Activated naive CD8-positive, alpha-beta T cell treated with anti-CD3 and anti-CD28 coated beads, Interleukin-2, amount 10 ng/mL, durations not matched to agents 7 days and 5 days (primary cell): ENCODE measurements at regions not wholly inside any gene's neighbourhood (a gene's known extent, or its start where the extent isn't known, plus 50 kb on each side); places are given as distances from the start of the nearest gene placed in this dataset.

ENCODE experiments used
- ATAC-seq: fragments of 150-1000 bp; cut with Tn5 transposase; one replicate; pipeline ENCODE4 v1.10.0; 2021; ENCODE audit warnings: low read depth, moderate library complexity
- POLR2A ChIA-PET: fragments of 350-600 bp; sonication (Branson Sonifier 250); formaldehyde crosslinking; loops from one replicate; lab custom pipeline; 2021; ENCODE audit warnings: antibody characterized with exemption; lab: Charles Lee
- DNase-seq: peaks from one replicate; pipeline ENCODE4 v3.0.0; 2021
- H3K27ac Mint-ChIP-seq: one replicate; pipeline ENCODE4 v1.8.0; 2022; ENCODE audit warnings: mild to moderate bottlenecking, mixed read lengths
- H3K27me3 Mint-ChIP-seq: one replicate; pipeline ENCODE4 v1.8.0; 2022; ENCODE audit warnings: mild to moderate bottlenecking, moderate library complexity, mixed read lengths
- H3K36me3 Mint-ChIP-seq: one replicate; pipeline ENCODE4 v1.8.0; 2021; ENCODE audit warnings: mild to moderate bottlenecking, mixed read lengths
- H3K4me1 Mint-ChIP-seq: one replicate; pipeline ENCODE4 v1.8.0; 2021; ENCODE audit warnings: mixed read lengths
- H3K4me3 Mint-ChIP-seq: one replicate; pipeline ENCODE4 v1.8.0; 2022; ENCODE audit warnings: mild to moderate bottlenecking, moderate library complexity, mixed read lengths
- H3K9me3 Mint-ChIP-seq: one replicate; pipeline ENCODE4 v1.8.0; 2021; ENCODE audit warnings: mixed read lengths

DNA sequence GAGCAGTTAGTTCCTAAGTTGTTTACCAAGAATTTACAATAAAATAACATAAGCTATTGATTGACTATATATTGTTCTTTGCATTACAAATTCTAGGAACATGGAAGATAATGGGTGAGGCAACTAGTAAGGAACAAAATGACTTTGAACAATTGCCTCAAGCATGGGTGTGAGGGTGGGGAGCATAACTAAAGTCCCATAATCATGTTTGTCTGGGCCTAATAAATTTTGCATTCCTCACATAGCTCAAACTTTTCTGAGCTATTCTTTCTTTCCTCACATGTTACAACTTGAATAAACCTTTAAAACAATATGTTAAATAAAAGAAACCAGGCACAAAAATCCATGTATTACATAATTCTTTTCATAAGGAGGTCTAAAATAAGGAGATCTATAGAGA, 1066.1 kb downstream of the NR2F1-AS1 start:
- H3K36me3 Mint-ChIP-seq = no peaks in the 10 kb centered on the region
- DNase-seq (no peak), ATAC-seq (no peak)
- H3K4me3 Mint-ChIP-seq = no peak overlapping the region
- no peaks in the 10 kb centered on the region for H3K27me3 Mint-ChIP-seq
- peaks cover 6% of the 10 kb centered on the region for H3K9me3 Mint-ChIP-seq
- POLR2A ChIA-PET = no interaction called here
- no peaks in the 10 kb centered on the region for H3K4me1 Mint-ChIP-seq
- H3K27ac Mint-ChIP-seq = no peak overlapping the region

DNA sequence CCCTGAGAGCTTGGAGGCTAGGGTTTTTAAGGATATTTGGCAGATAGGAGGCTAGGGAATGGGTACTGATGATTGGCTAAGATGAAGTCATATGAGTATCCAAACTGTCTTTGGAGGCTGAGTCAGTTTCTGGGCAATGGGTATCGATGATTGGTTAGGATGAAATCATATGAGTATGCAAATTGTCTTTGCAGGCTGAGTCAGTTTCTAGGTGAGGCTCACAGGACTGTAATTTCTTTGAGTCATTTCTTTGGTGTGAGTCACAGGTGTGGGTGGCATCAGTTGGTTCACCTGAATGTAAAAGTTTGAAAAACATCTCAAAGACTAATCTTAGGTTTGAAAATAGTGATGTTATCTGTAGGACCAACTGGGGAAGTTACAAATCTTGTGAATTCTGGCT, 1068.0 kb downstream of the NR2F1-AS1 start:
- Mint-ChIP-seq H3K36me3 (no peaks in the 10 kb centered on the region), H3K9me3 (peaks cover 10% of the 10 kb centered on the region), H3K27ac (no peak overlapping the region), H3K27me3 (no peaks in the 10 kb centered on the region), H3K4me3 (no peak overlapping the region), H3K4me1 (no peaks in the 10 kb centered on the region)
- POLR2A ChIA-PET = no interaction called here
- no peak for ATAC-seq
- DNase-seq = no peak

DNA sequence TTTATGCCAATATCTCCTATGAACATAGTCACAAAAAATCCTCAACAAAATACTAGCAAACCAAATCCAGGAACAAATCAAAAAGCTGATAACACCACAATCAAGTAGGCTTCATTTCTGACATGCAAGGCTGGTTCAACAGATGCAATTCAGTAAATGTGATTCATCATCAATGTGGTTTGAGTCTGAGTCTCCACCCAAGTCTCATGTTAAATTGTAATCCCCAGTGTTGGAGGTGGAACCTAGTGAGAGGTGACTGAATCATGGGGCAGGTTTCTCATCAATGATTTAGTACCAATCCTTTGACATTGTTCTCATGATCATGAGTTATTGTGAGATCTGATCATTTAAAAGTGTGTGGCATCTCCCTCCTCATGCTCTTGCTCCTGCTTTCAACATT, 1072.7 kb downstream of the NR2F1-AS1 start:
- Mint-ChIP-seq H3K27ac (no peak overlapping the region), H3K36me3 (no peaks in the 10 kb centered on the region), H3K27me3 (no peaks in the 10 kb centered on the region), H3K9me3 (peaks cover 16% of the 10 kb centered on the region), H3K4me3 (no peak overlapping the region), H3K4me1 (peaks cover 4% of the 10 kb centered on the region)
- ATAC-seq (no peak), DNase-seq (no peak)
- POLR2A ChIA-PET = no interaction called here

DNA sequence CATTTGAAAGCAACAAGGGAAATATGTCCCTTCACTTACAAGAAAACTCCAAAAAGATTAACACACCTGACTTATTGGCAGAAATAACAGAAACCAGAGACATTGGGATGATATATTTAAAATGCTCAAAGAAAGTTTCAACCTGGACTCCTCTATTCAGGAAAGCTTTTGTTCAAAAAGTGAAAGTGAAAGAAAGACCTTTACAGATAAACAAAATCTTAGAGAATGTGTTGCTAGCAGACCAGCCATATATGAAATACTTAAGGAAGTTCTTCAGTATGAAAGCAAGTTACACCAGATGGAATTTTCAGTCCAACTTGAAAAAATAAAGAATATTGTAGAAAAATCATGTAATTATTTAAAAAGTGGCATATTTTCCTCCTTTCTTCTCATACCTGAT, 1075.1 kb downstream of the NR2F1-AS1 start:
- Mint-ChIP-seq H3K36me3 (no peaks in the 10 kb centered on the region), H3K4me1 (peaks cover 4% of the 10 kb centered on the region), H3K27me3 (no peaks in the 10 kb centered on the region), H3K9me3 (peaks cover 10% of the 10 kb centered on the region), H3K4me3 (peak overlapping the region; percentile 66), H3K27ac (no peak overlapping the region)
- no peak for DNase-seq
- POLR2A ChIA-PET = no interaction called here
- no peak for ATAC-seq

GRCh38 chr5:92505145-92505544, 1075.9 kb downstream of the NR2F1-AS1 start:
- Mint-ChIP-seq H3K36me3 (no peaks in the 10 kb centered on the region), H3K27me3 (no peaks in the 10 kb centered on the region), H3K4me3 (no peak overlapping the region), H3K27ac (no peak overlapping the region), H3K9me3 (peaks cover 10% of the 10 kb centered on the region), H3K4me1 (peaks cover 4% of the 10 kb centered on the region)
- DNase-seq (no peak), ATAC-seq (no peak)
- POLR2A ChIA-PET = no interaction called here

- Mint-ChIP-seq H3K4me1 (peaks cover 4% of the 10 kb centered on the region), H3K4me3 (no peak overlapping the region), H3K36me3 (no peaks in the 10 kb centered on the region), H3K27ac (no peak overlapping the region), H3K27me3 (no peaks in the 10 kb centered on the region), H3K9me3 (peaks cover 10% of the 10 kb centered on the region)
- DNase-seq = no peak
- POLR2A ChIA-PET = no interaction called here
- ATAC-seq = no peak
Measured at GRCh38 chr5:92504346-92504745, 1076.7 kb downstream of the NR2F1-AS1 start.

GRCh38 chr5:92500752-92501151, 1080.3 kb downstream of the NR2F1-AS1 start:
- no peak for ATAC-seq
- H3K4me1 Mint-ChIP-seq = peaks cover 2% of the 10 kb centered on the region
- POLR2A ChIA-PET = no interaction called here
- no peak overlapping the region for H3K4me3 Mint-ChIP-seq
- peaks cover 3% of the 10 kb centered on the region for H3K9me3 Mint-ChIP-seq
- H3K36me3 Mint-ChIP-seq = no peaks in the 10 kb centered on the region
- no peaks in the 10 kb centered on the region for H3K27me3 Mint-ChIP-seq
- no peak for DNase-seq
- H3K27ac Mint-ChIP-seq = no peak overlapping the region

DNA sequence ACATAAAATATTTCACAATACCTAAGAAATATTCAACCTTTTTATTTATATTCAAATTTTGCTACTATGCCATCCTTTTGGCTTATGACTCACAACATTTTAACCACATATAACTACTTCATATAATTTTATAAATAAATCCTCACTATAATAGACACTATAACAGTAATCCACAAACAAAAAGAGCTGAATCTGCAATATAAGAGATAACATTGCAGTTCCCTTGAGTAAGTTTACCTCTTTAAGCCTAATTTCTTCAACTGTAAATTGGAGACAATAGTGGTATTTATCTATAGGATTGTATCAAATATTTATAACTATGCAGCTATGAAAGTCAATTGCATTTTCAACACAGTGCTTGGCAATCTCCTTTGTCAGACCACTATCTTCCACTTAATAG, 1084.5 kb downstream of the NR2F1-AS1 start:
- no peaks in the 10 kb centered on the region for H3K4me1 Mint-ChIP-seq
- ATAC-seq (no peak), DNase-seq (no peak)
- H3K27me3 Mint-ChIP-seq = no peaks in the 10 kb centered on the region
- H3K9me3 Mint-ChIP-seq = no peaks in the 10 kb centered on the region
- POLR2A ChIA-PET = no interaction called here
- no peak overlapping the region for H3K27ac Mint-ChIP-seq
- no peak overlapping the region for H3K4me3 Mint-ChIP-seq
- H3K36me3 Mint-ChIP-seq = no peaks in the 10 kb centered on the region

DNA sequence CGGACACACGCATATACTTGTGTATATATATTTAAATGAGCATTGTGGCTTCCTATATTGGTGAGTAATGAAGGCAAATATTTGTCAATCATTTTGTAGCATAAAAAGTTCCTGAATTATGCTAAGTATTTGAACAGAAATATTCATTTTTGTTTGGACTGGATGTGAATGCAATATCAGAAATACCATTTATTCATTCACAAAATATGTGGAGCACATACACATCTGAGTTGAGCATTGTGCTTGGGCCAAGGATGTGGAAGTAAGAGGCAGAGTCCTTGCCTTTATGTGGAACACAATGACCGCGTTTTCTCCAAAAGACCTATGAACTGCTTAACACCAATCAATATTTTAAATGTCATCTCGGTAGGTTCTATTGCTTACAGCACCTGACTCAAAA, 1086.5 kb downstream of the NR2F1-AS1 start:
- Mint-ChIP-seq H3K4me3 (no peak overlapping the region), H3K27me3 (no peaks in the 10 kb centered on the region), H3K4me1 (no peaks in the 10 kb centered on the region), H3K27ac (no peak overlapping the region), H3K9me3 (no peaks in the 10 kb centered on the region), H3K36me3 (no peaks in the 10 kb centered on the region)
- DNase-seq (no peak), ATAC-seq (no peak)
- POLR2A ChIA-PET = no interaction called here

GRCh38 chr5:92492908-92493307, 1088.1 kb downstream of the NR2F1-AS1 start:
- H3K27ac Mint-ChIP-seq = no peak overlapping the region
- no peaks in the 10 kb centered on the region for H3K36me3 Mint-ChIP-seq
- ATAC-seq (no peak), DNase-seq (no peak)
- H3K27me3 Mint-ChIP-seq = no peaks in the 10 kb centered on the region
- no peaks in the 10 kb centered on the region for H3K4me1 Mint-ChIP-seq
- POLR2A ChIA-PET = no interaction called here
- no peaks in the 10 kb centered on the region for H3K9me3 Mint-ChIP-seq
- H3K4me3 Mint-ChIP-seq = no peak overlapping the region

- Mint-ChIP-seq H3K27me3 (no peaks in the 10 kb centered on the region), H3K4me1 (no peaks in the 10 kb centered on the region), H3K27ac (no peak overlapping the region), H3K4me3 (no peak overlapping the region), H3K9me3 (peaks cover 1% of the 10 kb centered on the region), H3K36me3 (no peaks in the 10 kb centered on the region)
- POLR2A ChIA-PET = no interaction called here
- ATAC-seq (no peak), DNase-seq (no peak)
Measured at GRCh38 chr5:92484484-92484883, 1096.5 kb downstream of the NR2F1-AS1 start.

DNA sequence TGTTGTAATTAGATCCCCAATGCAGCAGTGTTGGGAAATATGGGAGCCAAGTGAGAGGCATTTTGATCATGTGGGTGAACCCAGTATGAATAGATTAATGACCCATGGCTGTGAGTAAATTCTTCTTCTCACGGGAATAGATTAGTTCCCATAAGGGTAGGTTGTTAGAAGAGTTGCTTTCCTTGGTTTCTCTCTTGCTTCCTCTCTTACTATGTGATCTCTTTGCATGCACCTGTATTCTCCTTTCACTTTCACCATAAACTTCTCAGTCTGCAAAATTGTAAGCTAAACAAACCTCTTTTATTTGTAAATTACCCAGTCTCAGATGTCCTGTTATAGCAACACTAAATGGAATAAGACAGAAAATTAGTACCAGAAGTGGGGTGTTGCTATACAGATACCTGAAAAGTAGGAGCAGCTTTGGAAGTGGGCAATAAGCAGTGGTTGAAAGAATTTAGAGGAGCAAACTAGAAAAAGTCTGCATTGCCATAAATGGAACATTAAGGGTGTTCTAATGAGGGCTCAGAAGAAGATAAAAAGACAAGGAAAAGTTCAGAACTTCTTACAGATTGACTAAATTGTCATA, 1090.0 kb upstream of the ARRDC3 start:
- H3K36me3 Mint-ChIP-seq = no peaks in the 10 kb centered on the region
- DNase-seq = no peak
- no peak for ATAC-seq
- no peak overlapping the region for H3K4me3 Mint-ChIP-seq
- no peak overlapping the region for H3K27ac Mint-ChIP-seq
- H3K4me1 Mint-ChIP-seq = no peaks in the 10 kb centered on the region
- peaks cover 2% of the 10 kb centered on the region for H3K9me3 Mint-ChIP-seq
- no peaks in the 10 kb centered on the region for H3K27me3 Mint-ChIP-seq
- POLR2A ChIA-PET = no interaction called here

DNA sequence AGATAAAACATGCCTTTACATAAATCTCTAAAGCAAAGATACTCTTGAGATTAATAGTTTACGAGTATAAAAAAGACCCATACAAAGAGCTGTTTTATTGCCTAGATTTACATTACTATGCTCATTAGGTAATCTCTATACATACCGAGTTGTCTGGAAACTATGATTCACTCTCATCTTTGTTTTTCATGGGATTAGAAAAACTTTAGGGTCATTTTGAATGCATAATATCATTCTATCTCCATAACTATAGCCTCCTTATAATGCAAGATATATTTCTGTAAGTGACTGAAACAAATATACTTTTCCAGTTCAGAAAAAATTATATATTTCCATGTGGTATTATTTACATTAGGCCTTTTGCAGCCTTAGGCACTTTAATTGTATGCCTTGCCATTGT, 1088.7 kb upstream of the ARRDC3 start:
- Mint-ChIP-seq H3K36me3 (no peaks in the 10 kb centered on the region), H3K27ac (no peak overlapping the region), H3K4me1 (no peaks in the 10 kb centered on the region), H3K9me3 (peaks cover 2% of the 10 kb centered on the region), H3K4me3 (no peak overlapping the region), H3K27me3 (no peaks in the 10 kb centered on the region)
- ATAC-seq (no peak), DNase-seq (no peak)
- POLR2A ChIA-PET = no interaction called here

GRCh38 chr5:92470770-92471169, 1087.7 kb upstream of the ARRDC3 start:
- Mint-ChIP-seq H3K4me1 (no peaks in the 10 kb centered on the region), H3K27ac (no peak overlapping the region), H3K4me3 (no peak overlapping the region), H3K9me3 (peaks cover 2% of the 10 kb centered on the region), H3K36me3 (no peaks in the 10 kb centered on the region), H3K27me3 (no peaks in the 10 kb centered on the region)
- ATAC-seq (no peak), DNase-seq (no peak)
- POLR2A ChIA-PET = no interaction called here

DNA sequence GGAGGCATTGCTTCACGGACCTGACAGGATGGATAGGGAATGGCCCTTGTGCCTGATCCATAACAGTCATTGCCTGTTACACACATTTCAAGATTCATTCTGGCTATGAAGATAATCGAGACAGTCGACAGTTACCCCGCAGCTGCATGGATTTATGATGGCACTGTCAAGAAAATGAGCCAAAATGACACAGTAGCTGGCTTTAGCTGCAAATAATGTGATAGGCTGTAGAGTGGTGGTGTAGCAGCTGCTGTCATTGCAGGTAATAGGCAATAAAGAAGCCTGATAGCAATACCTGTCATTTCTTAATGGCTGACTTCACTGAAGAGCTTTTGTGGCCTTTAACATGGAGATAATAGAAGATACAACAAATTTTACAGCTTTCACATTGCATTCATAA, 1085.2 kb upstream of the ARRDC3 start:
- H3K27ac Mint-ChIP-seq = no peak overlapping the region
- H3K4me3 Mint-ChIP-seq = no peak overlapping the region
- DNase-seq = no peak
- H3K27me3 Mint-ChIP-seq = no peaks in the 10 kb centered on the region
- no peaks in the 10 kb centered on the region for H3K36me3 Mint-ChIP-seq
- POLR2A ChIA-PET = no interaction called here
- no peak for ATAC-seq
- H3K4me1 Mint-ChIP-seq = no peaks in the 10 kb centered on the region
- H3K9me3 Mint-ChIP-seq = peaks cover 2% of the 10 kb centered on the region
